Panc1 (cell line): ENCODE measurements at regions not wholly inside any gene's neighbourhood (a gene's known extent, or its start where the extent isn't known, plus 50 kb on each side); places are given as distances from the start of the nearest gene placed in this dataset.

Experiments
- CTCF ChIP-seq: fragments of 450-650 bp; IDR thresholded peaks from 2 replicates; pipeline ENCODE4 v1.5.1; 2017; ENCODE audit warnings: mild to moderate bottlenecking
- POLR2AphosphoS5 ChIP-seq: IDR thresholded peaks from 2 replicates; pipeline ENCODE4 v1.6.1; 2012; ENCODE audit warnings: mild to moderate bottlenecking, low read depth, low read length, moderate library complexity
- REST ChIP-seq, 2 experiments: IDR thresholded peaks; 2 replicates each; pipeline ENCODE4 v1.6.1; 2011 to 2012; ENCODE audit warnings: low read depth in 2 of 2, control low read depth in 1 of 2, low read length in 1 of 2, mild to moderate bottlenecking in 1 of 2, moderate library complexity in 1 of 2; ENCODE audit not compliant: insufficient read depth in 1 of 2
- SIN3A ChIP-seq: IDR thresholded peaks from 2 replicates; pipeline ENCODE4 v1.6.1; 2012; ENCODE audit warnings: low read depth, mild to moderate bottlenecking, low read length, moderate library complexity, borderline replicate concordance; ENCODE audit not compliant: insufficient read depth
- TCF7L2 ChIP-seq: IDR thresholded peaks from 2 replicates; pipeline ENCODE4 v1.6.1; 2011; ENCODE audit warnings: mild to moderate bottlenecking, low read depth, low read length, inconsistent platforms

GRCh38 chr4:177673985-177674489 lies 231.8 kb upstream of the AGA start:
- TF ChIP-seq CTCF (no peak), SIN3A (no peak), REST (IDR thresholded peaks at IDR 0.05; ENCODE audit: insufficient read depth in 1 of 2, low read depth in 2 of 2, low read length in 1 of 2) (no peak), POLR2AphosphoS5 (no peak), TCF7L2 (no peak)
